Parathyroid adenoma (tissue), 2 donors: ENCODE measurements at regions not wholly inside any gene's neighbourhood (a gene's known extent, or its start where the extent isn't known, plus 50 kb on each side); places are given as distances from the start of the nearest gene placed in this dataset.

Experiments used
- H2AFZ ChIP-seq: fragments of 300-600 bp; sonication (generic); one replicate; pipeline ENCODE4 v1.7.0; 2017; ENCODE audit warnings: antibody characterized with exemption, mild to moderate bottlenecking
- H3K27ac ChIP-seq: fragments of 300-600 bp; sonication (generic); one replicate; pipeline ENCODE4 v1.7.0; 2017
- H3K27me3 ChIP-seq: fragments of 300-600 bp; sonication (generic); one replicate; pipeline ENCODE4 v1.7.0; 2017; ENCODE audit warnings: low read length; ENCODE audit not compliant: control insufficient read depth, insufficient read depth
- H3K36me3 ChIP-seq: fragments of 300-600 bp; sonication (generic); one replicate; pipeline ENCODE4 v1.7.0; 2017; ENCODE audit warnings: low read length; ENCODE audit not compliant: control insufficient read depth, insufficient read depth
- H3K4me1 ChIP-seq: fragments of 300-600 bp; sonication (generic); one replicate; pipeline ENCODE4 v1.7.0; 2017; ENCODE audit warnings: control low read depth
- H3K4me2 ChIP-seq: fragments of 300-600 bp; sonication (generic); one replicate; pipeline ENCODE4 v1.7.0; 2017; ENCODE audit warnings: low read length
- H3K4me3 ChIP-seq: fragments of 300-600 bp; sonication (generic); one replicate; pipeline ENCODE4 v1.7.0; 2017; ENCODE audit warnings: low read depth, low read length
- H3K79me2 ChIP-seq: fragments of 300-600 bp; sonication (generic); one replicate; pipeline ENCODE4 v1.7.0; 2017; ENCODE audit warnings: control low read depth
- H3K9ac ChIP-seq: fragments of 300-600 bp; sonication (generic); one replicate; pipeline ENCODE4 v1.7.0; 2017; ENCODE audit warnings: mild to moderate bottlenecking
- H3K9me3 ChIP-seq: fragments of 300-600 bp; sonication (generic); one replicate; pipeline ENCODE4 v1.7.0; 2017; ENCODE audit warnings: low read length; ENCODE audit not compliant: control insufficient read depth
- TF ChIP-seq, protein P1 (sequence below): fragments of 300-600 bp; sonication (generic); IDR thresholded peaks from one replicate; pipeline ENCODE4 v1.7.0; 2017; ENCODE audit warnings: antibody characterized with exemption, mild to moderate bottlenecking
- donor health status: primary hyperparathyroidism.

DNA sequence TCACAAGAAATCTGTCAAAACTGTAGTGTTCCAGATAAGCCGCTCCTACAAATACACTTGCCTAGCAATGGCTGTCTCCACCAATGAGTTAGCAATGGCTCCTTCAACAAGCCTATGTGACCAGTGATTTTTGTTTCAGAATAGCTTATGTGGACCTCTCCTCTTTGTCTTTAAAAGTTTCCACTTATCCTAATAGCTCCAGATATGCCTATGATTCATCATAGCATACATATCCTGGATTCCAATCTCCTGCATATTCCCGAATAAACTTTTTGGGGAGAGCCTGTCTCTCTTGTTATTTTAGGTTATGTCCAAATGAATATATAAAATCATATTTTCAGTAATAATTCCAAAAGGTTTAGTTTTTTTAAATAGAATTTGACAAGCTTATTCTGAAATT is 510.6 kb downstream of the ARL4A start:
- H3K4me2 ChIP-seq = no peak overlapping the region
- no peaks in the 10 kb centered on the region for H3K27me3 ChIP-seq
- H3K36me3 ChIP-seq = no peaks in the 10 kb centered on the region
- no peaks in the 10 kb centered on the region for H3K9me3 ChIP-seq
- TF ChIP-seq, protein P1, sequence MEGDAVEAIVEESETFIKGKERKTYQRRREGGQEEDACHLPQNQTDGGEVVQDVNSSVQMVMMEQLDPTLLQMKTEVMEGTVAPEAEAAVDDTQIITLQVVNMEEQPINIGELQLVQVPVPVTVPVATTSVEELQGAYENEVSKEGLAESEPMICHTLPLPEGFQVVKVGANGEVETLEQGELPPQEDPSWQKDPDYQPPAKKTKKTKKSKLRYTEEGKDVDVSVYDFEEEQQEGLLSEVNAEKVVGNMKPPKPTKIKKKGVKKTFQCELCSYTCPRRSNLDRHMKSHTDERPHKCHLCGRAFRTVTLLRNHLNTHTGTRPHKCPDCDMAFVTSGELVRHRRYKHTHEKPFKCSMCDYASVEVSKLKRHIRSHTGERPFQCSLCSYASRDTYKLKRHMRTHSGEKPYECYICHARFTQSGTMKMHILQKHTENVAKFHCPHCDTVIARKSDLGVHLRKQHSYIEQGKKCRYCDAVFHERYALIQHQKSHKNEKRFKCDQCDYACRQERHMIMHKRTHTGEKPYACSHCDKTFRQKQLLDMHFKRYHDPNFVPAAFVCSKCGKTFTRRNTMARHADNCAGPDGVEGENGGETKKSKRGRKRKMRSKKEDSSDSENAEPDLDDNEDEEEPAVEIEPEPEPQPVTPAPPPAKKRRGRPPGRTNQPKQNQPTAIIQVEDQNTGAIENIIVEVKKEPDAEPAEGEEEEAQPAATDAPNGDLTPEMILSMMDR = no peak
- H2AFZ ChIP-seq = no peak overlapping the region
- H3K27ac ChIP-seq = no peak overlapping the region
- no peak overlapping the region for H3K4me3 ChIP-seq
- no peak overlapping the region for H3K9ac ChIP-seq
- H3K4me1 ChIP-seq = no peaks in the 10 kb centered on the region
- no peaks in the 10 kb centered on the region for H3K79me2 ChIP-seq

DNA sequence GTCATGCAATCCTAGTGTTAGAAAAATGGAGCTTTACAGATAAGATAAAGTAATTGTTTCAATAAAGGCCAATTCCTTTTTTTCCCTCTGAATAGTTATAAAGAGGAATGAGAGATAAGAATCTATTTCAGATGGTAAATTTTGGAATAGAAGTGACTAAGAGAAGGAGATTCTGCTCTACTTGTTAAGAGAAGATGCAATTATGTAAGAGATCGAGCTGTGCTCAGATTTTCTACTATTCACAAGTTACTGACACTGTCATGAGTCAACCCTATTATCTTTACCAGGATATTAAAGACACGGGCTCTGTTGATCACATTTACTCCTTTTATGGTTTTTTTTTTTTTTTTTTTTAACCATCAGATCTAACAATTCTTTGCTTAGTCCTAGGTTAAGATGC is 511.3 kb downstream of the ARL4A start:
- TF ChIP-seq, protein P1 = no peak
- no peaks in the 10 kb centered on the region for H3K27me3 ChIP-seq
- no peak overlapping the region for H3K27ac ChIP-seq
- no peak overlapping the region for H3K9ac ChIP-seq
- H2AFZ ChIP-seq = no peak overlapping the region
- H3K9me3 ChIP-seq = no peaks in the 10 kb centered on the region
- H3K4me3 ChIP-seq = no peak overlapping the region
- H3K4me1 ChIP-seq = no peaks in the 10 kb centered on the region
- H3K4me2 ChIP-seq = no peak overlapping the region
- H3K79me2 ChIP-seq = no peaks in the 10 kb centered on the region
- H3K36me3 ChIP-seq = no peaks in the 10 kb centered on the region

DNA sequence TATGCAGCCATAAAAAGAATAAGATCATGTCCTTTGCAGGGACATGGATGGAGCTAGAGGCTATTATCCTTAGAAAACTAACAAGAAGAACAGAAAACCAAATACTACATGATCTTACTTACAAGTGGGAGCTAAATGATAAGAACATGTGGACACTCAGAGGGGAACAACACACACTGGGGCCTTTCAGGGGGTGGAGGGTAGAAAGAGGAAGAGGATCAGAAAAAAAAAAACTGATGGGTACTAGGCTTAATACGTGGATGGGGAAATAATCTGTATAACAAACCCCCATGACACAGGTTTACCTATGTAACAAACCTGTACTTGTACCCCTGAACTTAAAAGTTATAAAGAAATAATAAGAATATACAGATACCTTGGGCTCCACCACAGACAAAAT is 514.2 kb downstream of the ARL4A start:
- Histone ChIP-seq H2AFZ (no peak overlapping the region), H3K9me3 (no peaks in the 10 kb centered on the region), H3K79me2 (no peaks in the 10 kb centered on the region), H3K4me2 (no peak overlapping the region), H3K36me3 (no peaks in the 10 kb centered on the region), H3K4me1 (no peaks in the 10 kb centered on the region), H3K4me3 (no peak overlapping the region), H3K27ac (no peak overlapping the region), H3K9ac (no peak overlapping the region), H3K27me3 (no peaks in the 10 kb centered on the region)
- TF ChIP-seq, protein P1 = no peak

DNA sequence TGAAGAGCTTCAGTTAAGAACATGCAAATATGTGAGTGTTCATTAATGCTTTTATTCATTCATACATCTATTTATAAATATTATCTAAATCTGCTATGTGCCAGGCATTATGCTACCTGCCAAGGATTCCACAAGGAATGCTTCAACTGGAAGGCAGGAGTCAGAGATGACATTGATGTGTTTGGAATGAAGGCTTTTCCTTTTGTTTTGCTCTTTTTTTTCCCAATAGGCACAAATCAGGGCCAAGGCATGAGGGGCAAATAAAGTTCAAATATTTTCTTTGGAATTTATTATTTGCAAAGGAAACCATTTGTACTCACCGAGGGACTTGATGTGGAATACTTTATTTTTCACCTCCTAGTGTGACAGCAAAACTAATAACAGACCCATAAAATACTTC is 530.3 kb downstream of the ARL4A start:
- H3K9me3 ChIP-seq = no peaks in the 10 kb centered on the region
- H3K27me3 ChIP-seq = no peaks in the 10 kb centered on the region
- no peak overlapping the region for H3K4me2 ChIP-seq
- no peak overlapping the region for H2AFZ ChIP-seq
- H3K36me3 ChIP-seq = no peaks in the 10 kb centered on the region
- TF ChIP-seq, protein P1 = no peak
- no peak overlapping the region for H3K4me3 ChIP-seq
- no peak overlapping the region for H3K9ac ChIP-seq
- no peaks in the 10 kb centered on the region for H3K79me2 ChIP-seq
- no peaks in the 10 kb centered on the region for H3K4me1 ChIP-seq
- H3K27ac ChIP-seq = no peak overlapping the region

DNA sequence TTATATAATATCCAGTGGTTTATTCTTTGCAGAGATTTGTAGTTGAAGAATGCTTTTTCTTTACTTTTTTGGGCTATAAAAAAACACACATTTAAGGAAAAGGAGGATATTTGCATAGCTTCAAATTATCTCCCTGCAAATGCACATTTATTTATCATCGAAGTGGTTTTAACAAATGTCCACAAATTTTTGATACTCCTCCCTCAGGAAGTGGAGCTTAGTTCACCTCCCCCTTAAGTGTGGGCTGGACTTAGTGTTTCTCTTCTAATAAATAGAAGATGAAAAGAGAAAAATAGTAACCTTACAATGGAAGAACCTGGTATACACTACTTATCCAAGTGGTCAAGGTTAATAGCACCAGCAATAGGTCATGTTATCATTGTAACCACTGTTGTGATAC is 537.6 kb downstream of the ARL4A start:
- H3K4me1 ChIP-seq = no peaks in the 10 kb centered on the region
- no peak overlapping the region for H3K4me2 ChIP-seq
- H3K36me3 ChIP-seq = no peaks in the 10 kb centered on the region
- H3K79me2 ChIP-seq = no peaks in the 10 kb centered on the region
- TF ChIP-seq, protein P1 = no peak
- H3K27me3 ChIP-seq = no peaks in the 10 kb centered on the region
- no peak overlapping the region for H3K4me3 ChIP-seq
- no peak overlapping the region for H3K9ac ChIP-seq
- no peak overlapping the region for H3K27ac ChIP-seq
- H2AFZ ChIP-seq = no peak overlapping the region
- H3K9me3 ChIP-seq = no peaks in the 10 kb centered on the region
